Smooth muscle cell of the brain vasculature (primary cell): ENCODE measurements at regions not wholly inside any gene's neighbourhood (a gene's known extent, or its start where the extent isn't known, plus 50 kb on each side); places are given as distances from the start of the nearest gene placed in this dataset.

Source experiments
- DNase-seq: peaks from one replicate; pipeline ENCODE4 v3.0.0-alpha.2; 2012; ENCODE audit warnings: low read depth, low spot score

DNA sequence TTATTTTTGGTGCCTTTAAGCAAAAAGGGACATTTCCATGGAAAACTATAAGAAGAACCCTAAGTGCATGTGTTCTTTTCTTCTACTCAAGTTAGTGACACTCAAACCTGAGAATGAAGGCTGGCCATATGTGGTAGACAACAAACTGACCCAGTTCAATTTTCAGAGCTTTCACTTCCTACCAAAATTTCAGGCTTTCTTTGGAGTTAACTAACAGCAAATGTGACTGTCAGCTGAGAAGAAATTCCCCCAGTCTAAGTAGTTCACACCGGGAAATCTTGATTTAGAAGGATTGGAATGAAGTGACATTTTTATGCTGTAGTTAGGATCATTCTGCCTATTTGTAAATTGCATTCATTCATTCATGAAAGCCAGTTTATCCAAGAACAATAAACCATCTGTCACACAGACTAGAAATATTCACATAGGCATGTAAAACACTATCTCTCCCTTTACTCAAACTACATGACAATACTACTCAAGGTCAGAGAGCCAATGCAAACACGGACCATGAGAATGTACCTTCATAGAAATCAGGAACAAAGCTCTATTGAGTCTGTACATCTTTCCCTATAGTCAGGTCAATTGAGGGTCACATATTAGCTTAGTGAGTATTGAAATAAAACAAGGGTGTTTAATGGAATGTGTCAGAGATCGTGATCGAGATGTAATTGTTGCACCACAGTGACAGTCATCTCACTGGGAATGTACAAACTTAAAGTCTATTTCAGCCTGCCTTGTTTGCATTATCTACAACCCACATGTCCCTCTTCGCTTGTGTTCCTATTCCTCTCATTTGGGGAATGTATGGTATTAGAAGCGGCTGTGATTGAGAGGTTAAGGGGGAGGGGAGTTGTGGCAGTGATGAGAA, 113.8 kb upstream of the TGFBR2 start:
- DNase-seq: no peak

DNA sequence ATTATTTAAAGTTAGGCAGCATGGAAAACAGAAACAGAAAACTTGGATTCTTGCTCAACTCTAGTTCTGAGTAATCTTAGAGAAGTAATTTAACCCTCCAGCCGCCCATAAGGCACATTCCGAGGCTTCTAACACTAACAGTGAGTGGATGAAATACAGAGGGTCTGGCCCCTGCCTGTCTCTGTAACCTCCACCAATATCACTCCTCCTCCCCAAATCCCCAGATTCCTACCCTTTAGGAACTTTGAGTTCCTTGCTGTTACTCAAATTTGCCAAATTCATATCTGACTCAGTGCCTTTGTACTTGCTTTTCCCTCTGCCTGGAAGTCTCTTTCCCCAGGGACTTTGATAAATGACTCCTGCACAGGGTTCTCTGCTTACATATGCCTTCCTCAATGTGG, 112.5 kb upstream of the TGFBR2 start:
- DNase-seq: no peak

DNA sequence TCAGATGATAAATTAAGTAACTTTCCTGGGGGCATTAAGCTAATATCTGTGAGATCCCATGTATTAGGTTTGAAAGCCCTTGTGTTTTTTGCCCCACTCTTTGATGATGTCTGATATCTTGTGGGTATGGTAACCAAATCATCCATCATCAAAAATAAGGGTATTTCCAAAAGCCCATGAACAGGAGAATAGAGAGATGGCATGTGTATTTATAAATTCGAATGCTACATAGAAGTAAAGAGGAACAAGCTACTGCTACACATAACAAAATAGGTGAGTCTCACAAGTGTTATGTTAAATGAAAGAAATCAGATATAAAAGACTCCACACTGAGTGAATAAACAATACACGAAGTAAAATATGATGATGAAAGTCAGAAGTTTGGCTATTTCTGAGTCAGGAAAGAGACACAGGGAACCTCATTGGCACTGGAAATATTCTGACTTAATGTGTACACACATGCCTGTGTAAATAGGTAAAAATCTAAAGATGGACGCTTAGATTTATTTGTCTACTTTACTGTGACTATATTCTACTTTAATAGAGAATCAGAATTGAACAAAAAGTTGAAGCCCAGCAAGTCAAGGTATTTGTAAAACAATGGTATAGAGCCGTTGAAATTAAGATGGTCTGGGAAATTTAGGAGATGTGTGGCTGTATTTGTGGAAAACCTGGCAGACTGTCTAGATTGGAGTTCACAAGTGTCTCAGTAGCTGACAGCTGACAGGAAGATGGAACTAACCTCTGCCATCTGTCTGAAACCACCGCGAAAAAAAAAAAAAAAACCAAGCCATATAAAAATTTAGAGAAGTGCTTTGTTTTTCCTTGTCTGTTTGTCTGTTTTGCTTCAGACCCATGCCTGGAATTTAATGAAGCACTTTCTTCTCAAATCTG, 111.0 kb upstream of the TGFBR2 start:
- no peak for DNase-seq

DNA sequence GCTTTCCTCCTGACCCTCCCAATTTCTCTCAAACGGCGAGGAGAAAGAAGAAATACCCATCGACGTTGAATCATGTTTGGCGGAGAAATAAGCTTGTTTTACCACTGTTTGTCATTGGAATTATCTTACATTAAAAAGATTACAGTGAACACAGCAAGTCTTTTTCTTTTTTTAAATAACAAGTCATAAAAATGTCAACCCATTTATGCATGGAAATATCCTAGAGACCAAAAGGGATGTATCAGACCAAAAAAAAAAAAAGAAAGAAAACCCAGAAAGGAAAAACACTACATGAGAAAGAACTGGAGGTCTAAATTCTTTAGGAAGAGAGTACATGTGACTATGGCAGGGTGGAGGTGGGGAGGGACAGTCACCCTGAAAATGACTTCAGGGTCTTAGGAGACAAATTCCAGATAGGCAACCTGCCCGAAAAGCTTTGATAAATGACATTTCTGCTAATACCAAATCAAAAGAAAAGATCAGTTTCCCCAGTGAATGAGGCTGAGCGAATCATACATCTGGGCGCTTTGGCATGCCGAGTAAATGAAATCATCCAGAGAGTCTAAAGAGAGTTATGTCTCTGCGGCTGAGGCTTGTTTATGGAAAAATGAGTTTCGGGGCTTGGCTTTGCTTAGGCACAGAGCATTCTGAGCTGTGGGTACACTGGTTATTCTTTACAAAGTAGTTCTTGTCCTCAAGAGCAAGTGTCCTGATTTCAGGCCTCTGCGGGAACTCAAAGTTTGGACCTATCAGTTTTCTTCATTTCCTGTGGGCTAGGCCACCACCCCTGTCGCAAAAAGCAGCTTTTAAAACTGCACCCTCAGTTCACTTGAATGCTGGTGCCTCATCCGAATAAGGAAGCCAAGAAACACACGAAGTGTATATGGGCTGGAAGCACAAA, 110.1 kb upstream of the TGFBR2 start:
- no peak for DNase-seq

DNA sequence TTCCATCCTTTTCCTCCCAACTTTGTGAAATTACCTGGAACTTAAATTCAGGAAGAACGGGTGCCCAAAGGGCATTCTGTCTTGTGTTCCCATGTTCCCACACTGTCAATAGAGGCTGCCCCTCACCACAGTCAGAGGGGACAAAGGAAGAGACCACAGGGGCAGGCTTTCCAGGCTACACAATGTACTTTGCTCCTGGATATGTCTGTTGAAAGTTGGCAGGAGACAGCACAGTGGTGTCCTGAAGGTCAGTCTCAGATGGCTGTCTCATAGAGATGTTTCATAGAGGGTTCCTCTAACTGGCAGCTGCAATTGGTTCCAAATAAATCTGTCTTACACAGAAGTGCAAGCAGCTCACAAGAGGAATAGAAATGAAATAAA, 107.8 kb upstream of the TGFBR2 start:
- no peak for DNase-seq

DNA sequence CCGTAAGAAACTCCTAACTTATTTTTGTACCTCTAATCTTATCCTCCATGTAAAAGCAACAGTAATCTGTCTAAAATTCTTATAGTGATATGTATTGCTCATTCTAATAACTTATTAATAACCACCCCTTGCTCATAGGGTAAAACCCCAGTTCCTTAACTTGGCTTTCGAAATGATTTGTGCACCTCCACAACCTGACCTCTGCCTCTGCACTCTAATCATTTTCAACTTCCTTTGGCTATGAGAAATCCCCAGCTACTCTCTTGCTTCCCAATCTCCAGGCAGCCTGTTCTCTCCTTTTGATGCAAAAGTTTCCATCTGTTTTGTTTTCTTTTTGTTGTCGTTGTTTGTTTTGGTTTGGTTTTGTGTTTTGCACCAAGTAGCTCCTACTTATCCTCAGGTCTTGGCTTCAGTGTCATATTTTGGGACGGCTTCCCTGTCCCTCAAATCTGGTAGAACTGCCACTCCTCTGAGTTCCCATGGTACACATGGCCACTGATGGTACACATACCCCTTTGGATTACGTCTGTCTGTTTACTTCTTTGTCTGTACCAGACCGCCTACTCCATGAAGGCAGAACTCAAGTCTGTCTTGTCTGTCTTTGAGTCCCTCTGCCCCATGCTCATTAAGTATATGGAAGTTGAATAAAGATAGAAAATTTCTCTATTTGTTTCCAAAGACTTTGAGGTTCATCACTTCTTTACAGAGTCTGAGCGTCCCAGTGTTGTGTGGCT, 105.6 kb upstream of the TGFBR2 start:
- no peak for DNase-seq

DNA sequence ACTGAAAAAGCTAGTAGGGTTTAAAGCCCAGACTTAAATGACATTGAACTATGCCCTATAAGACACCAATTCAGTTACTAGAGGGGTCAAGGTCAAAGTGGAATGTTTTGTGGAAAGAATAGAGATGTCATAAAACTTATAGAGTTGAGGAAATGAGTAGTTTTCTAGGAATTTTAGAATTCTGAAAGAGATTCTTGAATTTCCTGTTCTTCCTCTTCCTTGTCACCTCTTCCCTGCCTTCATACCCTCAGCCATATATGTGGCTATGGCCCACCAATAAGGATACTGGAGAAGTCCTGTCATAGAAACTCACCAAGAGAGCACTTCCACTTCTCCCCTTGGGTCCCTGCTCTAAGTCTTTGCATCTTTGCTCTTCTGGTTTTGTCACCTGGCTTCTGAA, 104.9 kb upstream of the TGFBR2 start:
- no peak for DNase-seq

DNA sequence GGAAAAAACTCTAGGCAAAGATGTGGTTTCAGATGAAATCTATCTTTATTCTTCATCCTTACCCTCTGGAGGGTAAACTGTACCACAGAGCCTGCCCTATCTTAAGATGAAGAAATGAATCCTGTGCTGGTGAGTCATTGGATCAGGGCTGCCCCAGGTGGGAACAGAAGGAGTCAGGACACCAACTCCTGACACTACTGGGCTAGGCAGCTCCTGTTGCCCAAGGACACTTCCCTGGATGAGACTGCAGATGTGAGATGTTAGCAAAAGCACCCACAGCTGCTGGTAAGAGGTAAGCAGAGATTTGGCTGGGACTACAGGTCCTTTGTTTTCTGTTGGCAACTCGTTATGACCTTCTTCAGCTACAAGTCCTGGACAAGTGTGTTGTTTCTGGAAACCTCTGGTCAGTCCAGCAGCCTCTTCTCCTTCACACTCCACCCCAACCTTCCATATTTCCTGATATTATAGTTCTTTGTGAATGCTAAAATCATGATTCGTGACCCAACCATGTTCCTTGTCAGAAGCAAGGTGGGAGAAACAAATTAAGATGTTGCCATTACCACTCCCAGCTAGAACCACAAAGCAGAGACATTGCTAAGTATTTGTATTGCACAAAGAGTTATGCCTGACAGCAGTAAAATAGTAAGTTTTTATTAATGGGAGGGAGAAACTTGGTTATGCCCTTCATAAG, 104.2 kb upstream of the TGFBR2 start:
- no peak for DNase-seq

DNA sequence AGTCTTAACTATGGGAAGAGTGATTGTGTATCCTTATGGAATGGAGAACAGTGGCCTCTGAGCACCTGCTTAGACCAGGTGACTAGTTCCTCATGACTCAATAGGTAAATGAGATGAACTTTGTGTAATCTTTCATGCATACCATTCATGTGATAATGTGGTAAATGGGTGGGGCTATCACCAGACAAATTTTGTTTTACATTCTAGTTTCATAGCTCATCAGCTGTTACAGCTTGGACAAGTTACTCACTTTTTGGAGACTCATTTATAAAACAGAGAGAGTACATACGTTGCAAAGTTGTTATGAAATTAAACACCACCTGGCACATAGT, 103.7 kb upstream of the TGFBR2 start:
- DNase-seq: no peak

DNA sequence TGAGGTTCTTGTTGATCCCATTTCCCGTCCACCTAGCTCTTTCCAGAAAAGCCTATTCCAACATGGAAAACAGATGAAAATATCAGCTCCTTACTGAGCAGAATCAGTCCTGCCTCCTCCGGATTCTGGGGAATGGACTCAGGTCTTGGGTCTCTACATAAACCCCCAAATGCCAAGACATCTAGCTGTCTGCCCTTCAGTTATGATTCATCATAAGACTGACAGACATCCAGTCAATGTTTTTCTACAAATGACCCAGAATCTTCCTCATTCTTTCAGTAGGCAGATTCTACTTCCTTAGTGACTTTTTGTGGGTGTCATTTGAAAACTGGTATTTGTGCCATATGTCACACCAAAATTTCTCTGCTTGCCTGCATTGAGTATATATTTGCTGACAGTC, 103.0 kb upstream of the TGFBR2 start:
- no peak for DNase-seq

DNA sequence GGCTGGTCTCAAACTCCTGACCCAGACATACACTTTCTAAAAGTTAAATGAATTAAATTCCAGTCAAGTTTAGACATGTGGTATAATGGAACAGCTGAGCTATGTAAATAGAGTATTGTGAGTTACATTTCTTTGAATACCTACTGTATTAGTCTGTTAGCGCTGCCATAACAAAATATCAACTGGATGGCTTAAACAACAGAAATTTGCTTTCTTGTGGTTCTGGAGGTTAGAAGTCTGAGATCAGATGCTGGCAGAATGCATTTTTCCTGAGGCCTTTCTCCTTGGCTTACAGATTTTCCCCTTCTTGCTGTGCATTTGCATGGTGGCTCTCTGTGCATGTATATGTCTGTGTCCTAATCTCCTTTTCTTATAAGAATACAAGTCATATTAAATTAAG, 101.5 kb upstream of the TGFBR2 start:
- DNase-seq: no peak

DNA sequence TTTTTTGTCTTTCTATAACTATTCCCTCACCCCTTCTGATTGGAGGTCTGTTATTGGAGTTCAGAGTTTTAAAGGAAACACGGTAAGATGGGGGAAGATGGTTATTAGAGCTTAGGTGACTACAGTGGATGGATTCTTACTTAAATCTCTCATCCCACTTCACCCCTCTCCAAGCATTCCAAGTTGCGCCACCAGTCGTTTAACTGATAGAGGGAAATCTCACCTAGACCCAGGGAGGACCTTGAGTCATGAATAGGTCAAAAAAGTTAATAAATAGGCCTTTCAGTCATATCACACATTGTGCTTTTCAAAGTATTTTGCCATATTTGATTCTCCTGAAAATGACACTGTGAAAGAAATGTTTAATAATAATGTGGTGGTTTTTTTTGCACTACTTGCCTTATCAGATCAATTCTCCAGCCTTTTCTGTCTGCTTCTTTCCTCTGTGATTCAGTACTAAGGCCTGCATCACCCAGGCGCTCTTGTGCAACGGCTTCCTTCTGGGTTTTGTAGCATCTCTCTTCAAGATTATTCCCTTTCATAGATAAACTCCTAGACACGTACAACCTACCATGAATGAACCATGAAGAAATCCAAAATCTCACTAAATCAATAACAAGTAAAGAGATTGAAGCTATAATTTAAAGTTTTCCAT, 100.4 kb upstream of the TGFBR2 start:
- DNase-seq: no peak

DNA sequence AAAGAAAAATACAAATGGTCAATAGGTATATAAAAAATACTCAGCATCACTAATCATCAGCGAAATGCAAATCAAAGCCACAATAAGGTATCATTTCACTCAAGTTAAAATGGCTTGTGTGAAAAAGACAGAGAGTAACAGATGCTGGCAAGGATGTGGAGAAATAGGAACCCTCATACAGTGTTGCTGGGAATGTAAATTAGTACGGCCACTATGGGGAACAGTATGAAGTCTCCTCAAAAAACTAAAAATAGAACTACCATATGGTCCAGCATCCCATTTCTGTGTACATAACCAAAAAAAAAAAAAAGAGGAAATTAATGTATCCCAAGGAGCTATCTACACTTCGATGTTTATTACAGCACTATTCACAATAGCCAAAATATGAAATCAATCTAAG, 98.1 kb upstream of the TGFBR2 start:
- DNase-seq: no peak

DNA sequence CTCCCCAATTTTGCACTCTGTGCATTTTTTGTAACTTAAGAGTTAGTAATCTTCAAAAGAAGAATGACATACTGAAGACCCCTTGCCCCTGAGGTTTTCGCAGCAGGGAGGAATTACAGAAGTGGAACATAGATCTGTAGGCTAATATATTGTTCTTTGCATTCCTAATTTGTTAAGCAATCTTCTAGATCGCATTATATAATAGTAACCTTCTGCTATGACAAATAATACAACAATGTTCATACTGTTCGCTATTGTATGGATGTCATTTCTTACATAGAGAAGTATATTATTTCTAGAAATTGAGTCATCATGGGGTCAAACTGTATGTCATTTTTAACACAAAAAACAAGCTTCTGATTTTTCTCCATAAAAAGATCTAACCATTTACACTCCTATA, 95.8 kb upstream of the TGFBR2 start:
- no peak for DNase-seq

DNA sequence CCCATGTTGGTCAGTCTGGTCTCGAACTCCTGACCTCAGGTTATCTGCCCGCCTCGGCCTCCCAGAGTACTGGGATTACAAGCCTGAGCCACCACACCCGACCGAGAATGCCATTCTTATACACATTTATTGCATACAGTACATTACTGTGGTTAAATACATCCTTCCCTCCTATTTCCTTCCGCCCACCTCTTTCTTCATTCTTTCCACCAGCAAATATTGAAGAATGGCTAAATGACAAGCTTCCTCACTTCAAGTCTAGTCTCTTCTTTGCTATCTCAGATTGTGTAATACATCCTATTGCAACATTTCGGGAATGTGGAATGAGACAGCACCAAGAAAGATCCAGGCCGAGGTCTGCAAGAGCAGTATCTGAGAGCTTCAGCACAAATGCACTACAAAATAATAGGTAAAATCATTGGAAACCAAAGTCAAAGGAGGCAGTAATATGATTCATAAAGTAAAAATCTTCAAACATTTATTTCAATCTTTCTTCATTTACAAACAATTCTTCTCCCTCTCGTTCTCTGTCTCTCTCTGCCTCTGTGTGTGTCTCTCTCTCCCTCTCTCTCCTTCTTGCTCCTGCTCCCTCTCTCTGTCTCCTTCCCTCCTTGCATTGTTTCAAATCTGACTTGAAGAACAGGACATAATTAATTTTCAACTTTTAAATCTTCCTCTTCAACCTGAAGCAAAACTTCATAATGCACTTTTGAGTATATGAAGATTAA, 94.7 kb upstream of the TGFBR2 start:
- no peak for DNase-seq

DNA sequence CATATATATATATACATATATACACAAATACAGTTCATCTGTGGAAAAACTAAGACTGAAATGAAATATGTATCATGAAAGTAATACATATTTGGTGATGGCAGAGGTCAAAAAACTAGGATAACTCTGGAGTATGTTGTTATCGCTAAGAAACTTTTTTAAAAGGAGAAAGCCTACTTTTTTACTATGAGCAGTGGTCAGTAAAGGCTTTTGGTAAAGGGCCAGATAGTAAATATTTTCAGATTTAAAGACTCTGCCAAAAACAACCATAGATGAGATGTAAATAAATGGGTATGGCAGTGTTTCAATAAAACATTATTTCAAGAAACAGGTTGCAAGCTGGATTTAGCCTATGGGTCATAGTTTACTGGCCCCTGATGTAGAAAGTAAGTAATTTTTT, 93.8 kb upstream of the TGFBR2 start:
- no peak for DNase-seq

DNA sequence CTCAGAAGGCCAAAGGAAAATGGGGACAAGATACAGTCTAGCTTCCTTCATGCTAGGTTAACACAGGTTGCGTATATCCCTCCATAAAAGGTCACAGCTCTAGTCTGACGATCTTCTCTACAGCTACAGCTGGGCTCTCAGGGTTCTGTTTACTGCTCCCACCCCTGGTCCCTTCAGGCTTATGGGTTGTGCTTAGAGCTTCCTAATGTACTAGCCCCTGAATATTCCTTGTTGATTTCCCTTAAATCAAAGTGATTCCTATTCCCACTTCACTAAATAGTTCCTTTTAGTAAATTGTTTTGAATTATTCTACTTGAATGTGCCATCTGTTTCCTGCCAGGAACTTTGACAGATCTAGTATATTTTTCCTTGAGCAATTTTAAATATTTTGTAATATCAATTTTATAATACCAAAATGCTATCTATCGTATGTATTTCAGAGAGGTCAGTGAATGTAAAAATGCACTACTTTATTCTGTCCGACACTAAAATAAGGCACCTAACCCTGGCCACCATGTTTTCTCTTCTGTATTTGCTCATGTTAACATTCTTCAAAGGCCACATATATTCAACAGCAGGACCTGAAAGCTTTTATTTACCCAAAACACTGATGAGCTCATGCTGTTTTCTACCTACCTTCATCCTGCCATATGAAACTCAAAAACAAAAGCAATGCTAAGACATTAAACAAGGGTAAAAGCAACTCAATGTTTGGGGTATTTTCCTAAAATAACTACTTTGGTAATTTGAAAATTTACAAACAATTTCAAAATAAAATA, 92.8 kb upstream of the TGFBR2 start:
- no peak for DNase-seq

DNA sequence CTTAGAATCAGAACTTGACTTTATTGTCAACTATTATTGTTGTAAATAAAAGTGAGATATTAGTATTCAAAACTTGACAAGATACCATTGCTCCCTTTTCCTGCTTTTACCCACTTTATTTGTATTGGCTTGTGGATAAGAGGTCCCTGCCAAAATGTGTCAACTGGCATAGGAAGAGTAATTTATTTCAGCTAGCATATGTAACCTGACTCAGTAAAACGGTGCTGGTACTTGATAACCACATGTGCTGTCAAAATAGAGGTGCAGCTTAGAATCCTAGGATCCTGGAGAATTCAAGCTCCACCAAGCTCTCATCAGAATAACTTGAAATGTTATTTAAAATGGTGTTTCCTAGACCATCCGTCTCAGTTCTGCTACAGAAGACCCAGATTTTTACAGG, 90.2 kb upstream of the TGFBR2 start:
- DNase-seq: no peak
